OCI-LY7 (cell line): ENCODE measurements at regions not wholly inside any gene's neighbourhood (a gene's known extent, or its start where the extent isn't known, plus 50 kb on each side); places are given as distances from the start of the nearest gene placed in this dataset.
A peak's percentile ranks its signal among the peaks of the same experiment; 100 is the strongest.

Source experiments
- BruUV-seq: library from RNA; stranded (reverse); fragments of 400-500 nt; replicated peaks from 2 replicates; lab custom pipeline; 2021; lab: Mats Ljungman, UMichigan
- CTCF ChIA-PET: fragments of 300-600 bp; sonication (Branson Sonifier 250); formaldehyde crosslinking; loops from one replicate; lab custom pipeline; 2022; ENCODE audit warnings: antibody characterized with exemption; ENCODE audit not compliant: unreplicated experiment; lab: Charles Lee
- POLR2A ChIA-PET: fragments of 300-600 bp; sonication (Branson Sonifier 250); formaldehyde crosslinking; loops from one replicate; lab custom pipeline; 2022; ENCODE audit warnings: antibody characterized with exemption; lab: Charles Lee
- DNase-seq: peaks from one replicate; pipeline ENCODE4 v3.0.0-alpha.2; 2015; ENCODE audit warnings: low spot score
- H2AFZ ChIP-seq: fragments of 200-600 bp; sonication (generic), shearing (Covaris generic); 2 replicates; pipeline ENCODE4 v1.6.1; 2014; ENCODE audit warnings: mild to moderate bottlenecking, antibody characterized with exemption, low read length, moderate library complexity
- H3K27ac ChIP-seq: fragments of 200-600 bp; sonication (generic); 2 replicates; pipeline ENCODE4 v1.5.1; 2014; ENCODE audit warnings: mixed run types, low read depth, mild to moderate bottlenecking, moderate library complexity, low read length, inconsistent platforms; ENCODE audit not compliant: poor library complexity, severe bottlenecking
- H3K36me3 ChIP-seq: fragments of 200-600 bp; sonication (generic); 2 replicates; pipeline ENCODE4 v1.6.1; 2014; ENCODE audit warnings: mild to moderate bottlenecking, antibody characterized with exemption, low read length, moderate library complexity, mixed read lengths; ENCODE audit not compliant: insufficient read depth
- H3K4me1 ChIP-seq: fragments of 200-600 bp; sonication (generic); 2 replicates; pipeline ENCODE4 v1.5.1; 2014; ENCODE audit warnings: mild to moderate bottlenecking, low read length; ENCODE audit not compliant: insufficient read depth, poor library complexity, severe bottlenecking
- H3K4me2 ChIP-seq: fragments of 200-600 bp; sonication (generic); 2 replicates; pipeline ENCODE4 v1.6.1; 2014; ENCODE audit warnings: mild to moderate bottlenecking, low read length
- H3K4me3 ChIP-seq: fragments of 200-600 bp; sonication (generic); 2 replicates; pipeline ENCODE4 v1.5.1; 2014; ENCODE audit warnings: mild to moderate bottlenecking, low read depth, low read length; ENCODE audit not compliant: poor library complexity, severe bottlenecking
- H3K79me2 ChIP-seq: fragments of 200-600 bp; sonication (generic); 2 replicates; pipeline ENCODE4 v1.6.1; 2016; ENCODE audit warnings: low read depth, mild to moderate bottlenecking, low read length, moderate library complexity, mixed read lengths; ENCODE audit not compliant: insufficient read depth
- H3K9me2 ChIP-seq: fragments of 200-600 bp; sonication (generic); 2 replicates; pipeline ENCODE4 v1.6.1; 2016; ENCODE audit warnings: mild to moderate bottlenecking, low read length, mixed read lengths; ENCODE audit not compliant: insufficient read depth
- H3K9me3 ChIP-seq: fragments of 200-600 bp; sonication (generic); 2 replicates; pipeline ENCODE4 v1.6.1; 2014; ENCODE audit warnings: mild to moderate bottlenecking, mixed run types, low read length, mixed read lengths
- H4K20me1 ChIP-seq: fragments of 200-600 bp; sonication (generic); 2 replicates; pipeline ENCODE4 v1.6.1; 2014; ENCODE audit warnings: mild to moderate bottlenecking, antibody characterized with exemption, low read length, moderate library complexity, mixed read lengths; ENCODE audit not compliant: insufficient read depth
- CTCF ChIP-seq: fragments of 200-600 bp; sonication (generic); conservative IDR thresholded peaks from 2 replicates; pipeline ENCODE4 v1.5.1; 2014; ENCODE audit warnings: mild to moderate bottlenecking, antibody characterized with exemption, low read length, moderate library complexity, mixed read lengths
- EZH2phosphoT487 ChIP-seq: fragments of 200-600 bp; sonication (generic); IDR thresholded peaks from 2 replicates; pipeline ENCODE4 v1.6.1; 2018; ENCODE audit warnings: low read depth, borderline replicate concordance, mild to moderate bottlenecking, mixed run types, antibody characterized with exemption, low read length, moderate library complexity, mixed read lengths
- intact Hi-C: fragments of 100-400 bp; cut with micrococcal nuclease; formaldehyde crosslinking; loops from one replicate; pipeline ENCODE4 v1.10.0; 2022; ENCODE audit not compliant: unreplicated experiment

- CTCF ChIA-PET, result no interaction called here
- POLR2A ChIA-PET, result no interaction called here
These were observed 185.9 kb upstream of the G2E3 start for GRCh38 chr14:30373053-30373452.

GRCh38 chr14:30373526-30373925 lies 185.4 kb upstream of the G2E3 start:
- Histone ChIP-seq H3K36me3 (no peaks in the 10 kb centered on the region), H3K79me2 (no peaks in the 10 kb centered on the region), H3K27ac (no peak overlapping the region), H3K4me2 (no peak overlapping the region), H3K9me3 (no peaks in the 10 kb centered on the region), H3K4me1 (no peaks in the 10 kb centered on the region), H2AFZ (no peak overlapping the region), H3K4me3 (no peak overlapping the region), H4K20me1 (no peaks in the 10 kb centered on the region), H3K9me2 (no peaks in the 10 kb centered on the region)
- no peak for DNase-seq
- BruUV-seq, result no TSS peak
- CTCF ChIA-PET, result no interaction called here
- intact Hi-C loops, result no loop called here
- TF ChIP-seq CTCF (no peak), EZH2phosphoT487 (no peak)
- POLR2A ChIA-PET, result no interaction called here

More at GRCh38 chr14:30373053-30373452, 185.9 kb upstream of the G2E3 start:
- no peak overlapping the region for H3K4me2 ChIP-seq
- no peaks in the 10 kb centered on the region for H3K4me1 ChIP-seq
- H3K79me2 ChIP-seq, result no peaks in the 10 kb centered on the region
- no peak for DNase-seq
- no peaks in the 10 kb centered on the region for H3K9me3 ChIP-seq
- intact Hi-C loops, result no loop called here
- H3K27ac ChIP-seq, result no peak overlapping the region
- no peaks in the 10 kb centered on the region for H4K20me1 ChIP-seq
- TF ChIP-seq CTCF, result no peak
- TF ChIP-seq EZH2phosphoT487, result no peak
- H3K4me3 ChIP-seq, result no peak overlapping the region
- no peaks in the 10 kb centered on the region for H3K9me2 ChIP-seq
- no peak overlapping the region for H2AFZ ChIP-seq
- no peaks in the 10 kb centered on the region for H3K36me3 ChIP-seq
- BruUV-seq, result no TSS peak

- H3K9me2 ChIP-seq, result no peaks in the 10 kb centered on the region
- TF ChIP-seq CTCF (peak; percentile 89), EZH2phosphoT487 (no peak)
- no peak overlapping the region for H3K4me2 ChIP-seq
- peak; percentile 51 for DNase-seq
- H2AFZ ChIP-seq, result no peak overlapping the region
- no peak overlapping the region for H3K27ac ChIP-seq
- ChIA-PET POLR2A (interaction anchor here (0.6 to 0.7 kb wide), 2 partner anchors 9 to 134 kb away, joined by 3 to 4 read pairs; no protein-coding TSS in a partner anchor), CTCF (no interaction called here)
- H4K20me1 ChIP-seq, result no peaks in the 10 kb centered on the region
- H3K79me2 ChIP-seq, result no peaks in the 10 kb centered on the region
- no peaks in the 10 kb centered on the region for H3K4me1 ChIP-seq
- BruUV-seq, result no TSS peak
- H3K36me3 ChIP-seq, result no peaks in the 10 kb centered on the region
- H3K9me3 ChIP-seq, result no peaks in the 10 kb centered on the region
- intact Hi-C loops, result loop anchor here (5.0 kb wide), 1 partner anchor 147 kb away; no protein-coding TSS in a partner anchor
- no peak overlapping the region for H3K4me3 ChIP-seq
These were observed 183.6 kb upstream of the G2E3 start for GRCh38 chr14:30375296-30375892.
